NB4 (cell line): ENCODE measurements at regions not wholly inside any gene's neighbourhood (a gene's known extent, or its start where the extent isn't known, plus 50 kb on each side); places are given as distances from the start of the nearest gene placed in this dataset.

Source experiments
- DNase-seq: peaks from one replicate; pipeline ENCODE4 v3.0.0; 2010; ENCODE audit warnings: low read depth
- H3K4me3 ChIP-seq: one replicate; pipeline ENCODE4 v1.5.1; 2011; ENCODE audit warnings: mild to moderate bottlenecking, low read depth, low read length, moderate library complexity
- MYC ChIP-seq: IDR thresholded peaks from 2 replicates; pipeline ENCODE4 v1.6.1; 2011; ENCODE audit warnings: low read depth, low read length
- POLR2A ChIP-seq: IDR thresholded peaks from 2 replicates; pipeline ENCODE4 v1.6.1; 2011; ENCODE audit warnings: mild to moderate bottlenecking; ENCODE audit not compliant: insufficient read length; ENCODE audit errors: extremely low read depth
- TF ChIP-seq, protein P1 (sequence below): IDR thresholded peaks from one replicate; pipeline ENCODE4 v1.5.1; 2012; ENCODE audit warnings: low read depth, low read length
- TF ChIP-seq, protein P2 (sequence below): IDR thresholded peaks from 2 replicates; pipeline ENCODE4 v1.6.1; 2011; ENCODE audit warnings: low read depth, low read length

DNA sequence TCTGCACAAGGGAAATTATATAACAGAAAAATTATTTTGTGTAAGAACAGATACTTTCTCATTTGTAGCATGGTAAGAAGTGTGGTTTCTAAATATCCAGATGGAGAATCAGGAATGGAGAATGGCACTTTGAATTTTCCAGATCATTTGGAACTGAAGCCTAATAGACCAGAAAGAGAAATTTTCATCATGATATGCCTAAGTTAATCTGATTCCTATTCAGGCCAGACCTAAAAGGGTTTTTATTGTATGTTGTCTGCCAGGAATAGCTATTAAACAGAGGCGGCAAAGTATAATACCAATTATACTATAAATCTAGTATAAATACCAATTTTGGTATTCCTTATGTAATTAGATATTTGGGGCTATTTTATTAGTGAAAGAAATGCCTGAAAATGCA is 382.7 kb upstream of the FAR2 start:
- no peak overlapping the region for H3K4me3 ChIP-seq
- DNase-seq = no peak
- TF ChIP-seq, protein P1, sequence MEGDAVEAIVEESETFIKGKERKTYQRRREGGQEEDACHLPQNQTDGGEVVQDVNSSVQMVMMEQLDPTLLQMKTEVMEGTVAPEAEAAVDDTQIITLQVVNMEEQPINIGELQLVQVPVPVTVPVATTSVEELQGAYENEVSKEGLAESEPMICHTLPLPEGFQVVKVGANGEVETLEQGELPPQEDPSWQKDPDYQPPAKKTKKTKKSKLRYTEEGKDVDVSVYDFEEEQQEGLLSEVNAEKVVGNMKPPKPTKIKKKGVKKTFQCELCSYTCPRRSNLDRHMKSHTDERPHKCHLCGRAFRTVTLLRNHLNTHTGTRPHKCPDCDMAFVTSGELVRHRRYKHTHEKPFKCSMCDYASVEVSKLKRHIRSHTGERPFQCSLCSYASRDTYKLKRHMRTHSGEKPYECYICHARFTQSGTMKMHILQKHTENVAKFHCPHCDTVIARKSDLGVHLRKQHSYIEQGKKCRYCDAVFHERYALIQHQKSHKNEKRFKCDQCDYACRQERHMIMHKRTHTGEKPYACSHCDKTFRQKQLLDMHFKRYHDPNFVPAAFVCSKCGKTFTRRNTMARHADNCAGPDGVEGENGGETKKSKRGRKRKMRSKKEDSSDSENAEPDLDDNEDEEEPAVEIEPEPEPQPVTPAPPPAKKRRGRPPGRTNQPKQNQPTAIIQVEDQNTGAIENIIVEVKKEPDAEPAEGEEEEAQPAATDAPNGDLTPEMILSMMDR = no peak
- TF ChIP-seq MYC (no peak), POLR2A (no peak)
- TF ChIP-seq, protein P2, sequence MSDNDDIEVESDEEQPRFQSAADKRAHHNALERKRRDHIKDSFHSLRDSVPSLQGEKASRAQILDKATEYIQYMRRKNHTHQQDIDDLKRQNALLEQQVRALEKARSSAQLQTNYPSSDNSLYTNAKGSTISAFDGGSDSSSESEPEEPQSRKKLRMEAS = no peak

DNA sequence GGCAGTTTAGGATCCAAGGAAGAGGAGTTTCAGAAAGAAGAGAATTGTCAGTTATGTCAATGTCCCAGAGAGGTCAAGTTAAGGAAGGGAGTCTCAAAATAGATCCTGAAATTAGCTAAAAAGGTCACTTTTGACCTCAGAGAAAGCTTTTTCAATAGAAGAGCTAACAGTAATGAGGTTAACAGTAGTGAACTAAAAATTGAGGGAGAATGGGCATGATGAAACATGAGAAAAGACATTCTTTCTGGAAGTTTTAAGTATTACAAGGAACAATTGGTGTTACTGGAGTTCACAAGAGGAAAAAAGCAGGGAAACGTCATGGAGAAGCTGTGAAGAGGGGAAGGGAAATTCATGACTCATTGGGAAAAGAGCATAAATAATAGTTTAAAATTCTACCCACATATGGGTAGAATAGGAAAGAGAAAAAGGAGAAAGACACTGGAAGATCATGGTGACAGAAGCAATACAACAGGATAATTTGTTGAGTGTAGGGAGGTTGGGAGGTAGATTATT is 381.2 kb upstream of the FAR2 start:
- no peak overlapping the region for H3K4me3 ChIP-seq
- TF ChIP-seq, protein P1 = no peak
- TF ChIP-seq POLR2A (no peak), MYC (no peak)
- TF ChIP-seq, protein P2 = no peak
- DNase-seq = no peak

DNA sequence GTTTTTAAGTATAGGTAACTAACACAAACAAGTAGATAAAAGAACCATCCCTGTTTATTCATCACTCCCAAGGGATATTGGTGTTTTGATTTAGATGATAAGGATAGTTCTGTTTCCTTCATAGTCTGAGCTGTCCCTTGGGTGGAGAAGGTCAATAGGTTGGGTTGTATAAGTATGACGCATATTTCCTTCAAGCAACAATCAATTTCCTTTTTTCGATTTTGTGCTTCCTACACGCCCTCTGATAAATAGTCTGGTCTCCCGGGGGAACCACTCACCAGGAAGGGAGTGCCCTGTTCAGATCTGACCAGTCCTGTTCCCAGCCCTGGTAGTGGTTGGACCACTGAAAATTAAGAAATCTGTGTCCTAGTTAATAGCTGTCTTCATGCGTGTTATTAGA is 378.8 kb upstream of the FAR2 start:
- H3K4me3 ChIP-seq = no peak overlapping the region
- TF ChIP-seq MYC (no peak), POLR2A (no peak)
- TF ChIP-seq, protein P1 = no peak
- TF ChIP-seq, protein P2 = no peak
- DNase-seq = no peak

DNA sequence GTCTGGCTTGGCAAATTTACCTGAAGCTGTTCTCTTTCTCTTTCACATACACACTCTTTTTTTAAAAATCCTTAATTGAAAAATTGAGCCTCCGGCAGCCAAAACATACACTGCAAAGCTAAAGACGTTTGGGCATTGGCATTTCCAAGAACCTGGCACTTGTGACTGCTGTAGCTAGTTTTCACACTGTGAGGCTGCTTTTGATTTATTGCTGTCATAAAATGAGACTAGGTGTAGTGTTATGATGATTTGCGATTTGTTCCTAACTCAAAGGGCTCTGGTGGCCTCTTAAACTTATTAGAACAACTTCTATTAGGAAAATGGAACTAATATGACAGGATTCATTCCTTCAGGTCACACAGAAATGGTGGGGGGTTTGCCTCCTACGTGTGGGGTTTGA is 377.1 kb upstream of the FAR2 start:
- no peak overlapping the region for H3K4me3 ChIP-seq
- no peak for TF ChIP-seq MYC
- no peak for TF ChIP-seq POLR2A
- TF ChIP-seq, protein P1 = no peak
- TF ChIP-seq, protein P2 = no peak
- no peak for DNase-seq

DNA sequence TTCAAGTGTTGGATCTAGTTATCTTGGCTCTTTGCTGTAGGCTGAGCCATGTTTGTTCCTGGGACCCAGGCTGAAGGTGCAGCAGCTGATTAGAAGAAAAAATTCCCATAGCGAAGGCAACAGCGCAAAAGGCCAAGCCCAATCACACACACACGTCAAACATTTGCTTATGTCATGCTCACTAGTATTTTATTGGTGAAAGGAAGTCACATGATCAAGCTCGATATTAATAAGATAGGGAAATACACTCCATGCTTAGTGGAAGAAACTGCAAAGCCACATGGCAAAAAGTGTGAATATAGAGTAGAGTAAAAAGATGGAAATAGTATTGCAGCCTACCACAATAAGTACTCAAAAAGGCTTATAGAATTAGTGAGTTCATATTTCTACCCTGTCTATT is 373.5 kb upstream of the FAR2 start:
- H3K4me3 ChIP-seq = no peak overlapping the region
- DNase-seq = no peak
- no peak for TF ChIP-seq MYC
- TF ChIP-seq, protein P2 = no peak
- TF ChIP-seq, protein P1 = no peak
- no peak for TF ChIP-seq POLR2A

DNA sequence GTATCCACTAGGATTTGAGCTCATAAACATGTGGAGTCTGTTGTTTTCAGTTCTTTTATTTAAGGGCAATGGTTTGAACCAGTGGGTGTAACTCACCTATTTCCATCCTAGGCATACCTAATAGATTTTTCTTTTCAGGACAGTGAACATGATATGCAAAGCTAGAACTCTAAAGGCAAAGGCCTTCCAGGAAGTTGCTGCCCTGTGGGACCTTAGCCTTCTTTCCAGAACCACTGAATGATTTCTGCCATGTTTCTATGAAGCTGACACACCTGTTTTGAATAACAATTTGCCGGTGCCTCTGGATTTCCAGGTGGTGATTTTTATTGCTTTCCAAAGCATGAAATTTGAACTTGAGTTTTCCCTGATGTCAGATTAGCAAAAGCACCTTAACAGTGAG is 372.9 kb upstream of the FAR2 start:
- no peak for TF ChIP-seq POLR2A
- TF ChIP-seq, protein P1 = no peak
- TF ChIP-seq, protein P2 = no peak
- TF ChIP-seq MYC = no peak

More for the DNA sequence above, 372.9 kb upstream of the FAR2 start:
- no peak overlapping the region for H3K4me3 ChIP-seq
- DNase-seq = no peak
